ENCODE measurements at regions not wholly inside any gene's neighbourhood (a gene's known extent, or its start where the extent isn't known, plus 50 kb on each side); places are given as distances from the start of the nearest gene placed in this dataset.
A peak's percentile ranks its signal among the peaks of the same experiment; 100 is the strongest.

DNA sequence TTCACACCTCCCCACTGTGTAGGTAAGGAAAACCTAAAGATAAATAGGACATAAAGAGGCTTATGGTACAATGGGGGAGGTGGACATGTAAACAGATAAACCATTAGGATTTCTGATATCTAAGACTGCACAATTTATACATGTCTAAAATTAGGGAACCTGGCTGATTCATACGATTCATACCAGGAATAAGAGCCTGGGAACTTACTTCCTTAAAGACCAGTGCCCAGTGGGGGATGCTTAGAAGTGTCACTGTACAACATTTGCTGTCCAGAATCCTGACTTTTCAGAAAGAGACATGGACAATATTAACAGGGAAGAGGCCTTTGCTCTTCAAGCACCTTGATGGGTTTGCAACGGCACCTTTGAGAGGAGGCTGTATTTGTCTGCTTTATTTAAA, 116.8 kb upstream of the KIT start:
- H3K4me1 ChIP-seq (ENCODE audit: control insufficient read depth in 2 of 2, insufficient read depth in 2 of 2, low read length in 2 of 2) = no peaks in the 10 kb centered on the region
- no peaks in the 10 kb centered on the region for H3K9me3 ChIP-seq (ENCODE audit: control insufficient read depth in 2 of 3, low read length in 3 of 3)
- Mint-ChIP-seq H3K9me3 (no peaks in the 10 kb centered on the region), H3K4me1 (peaks cover 0 to 4% (median 0%) of the 10 kb centered on the region in 7 donors), H3K36me3 (no peaks in the 10 kb centered on the region), H3K4me3 (peak overlapping the region in 2 of 10 donors; percentile 21 to 32), H3K27me3 (peaks cover 2 to 25% (median 19%) of the 10 kb centered on the region in 5 donors), H3K27ac (no peak overlapping the region)
- no peak overlapping the region for H3K27ac ChIP-seq (ENCODE audit: low read depth, low read length)
- no peaks in the 10 kb centered on the region for H3K27me3 ChIP-seq (ENCODE audit: control insufficient read depth in 2 of 2, insufficient read depth in 2 of 2, low read length in 2 of 2)
- H3K36me3 ChIP-seq (ENCODE audit: control insufficient read depth in 2 of 3, insufficient read depth in 3 of 3, low read length in 3 of 3) = no peaks in the 10 kb centered on the region
- H3K4me3 ChIP-seq (ENCODE audit: low read length) = no peak overlapping the region
- CTCF ChIA-PET = no interaction called here
- POLR2A ChIA-PET = no interaction called here
- intact Hi-C loops (cut with micrococcal nuclease) = no loop called here
- DNase-seq = no peak
- no peak for ATAC-seq

- DNase-seq = no peak
- no peak for ATAC-seq
- Mint-ChIP-seq H3K27me3 (peaks cover 2 to 25% (median 18%) of the 10 kb centered on the region in 5 donors), H3K4me3 (no peak overlapping the region), H3K27ac (no peak overlapping the region), H3K4me1 (peaks cover 0 to 4% (median 0%) of the 10 kb centered on the region in 7 donors), H3K9me3 (no peaks in the 10 kb centered on the region), H3K36me3 (no peaks in the 10 kb centered on the region)
- no peaks in the 10 kb centered on the region for H3K36me3 ChIP-seq (ENCODE audit: control insufficient read depth in 2 of 3, insufficient read depth in 3 of 3, low read length in 3 of 3)
- CTCF ChIA-PET = no interaction called here
- no peak overlapping the region for H3K4me3 ChIP-seq (ENCODE audit: low read length)
- no peaks in the 10 kb centered on the region for H3K27me3 ChIP-seq (ENCODE audit: control insufficient read depth in 2 of 2, insufficient read depth in 2 of 2, low read length in 2 of 2)
- intact Hi-C loops (cut with micrococcal nuclease) = no loop called here
- no peaks in the 10 kb centered on the region for H3K4me1 ChIP-seq (ENCODE audit: control insufficient read depth in 2 of 2, insufficient read depth in 2 of 2, low read length in 2 of 2)
- no peak overlapping the region for H3K27ac ChIP-seq (ENCODE audit: low read depth, low read length)
- H3K9me3 ChIP-seq (ENCODE audit: control insufficient read depth in 2 of 3, low read length in 3 of 3) = no peaks in the 10 kb centered on the region
- POLR2A ChIA-PET = no interaction called here
Observed at GRCh38 chr4:54541426-54542118, 116.2 kb upstream of the KIT start.

DNA sequence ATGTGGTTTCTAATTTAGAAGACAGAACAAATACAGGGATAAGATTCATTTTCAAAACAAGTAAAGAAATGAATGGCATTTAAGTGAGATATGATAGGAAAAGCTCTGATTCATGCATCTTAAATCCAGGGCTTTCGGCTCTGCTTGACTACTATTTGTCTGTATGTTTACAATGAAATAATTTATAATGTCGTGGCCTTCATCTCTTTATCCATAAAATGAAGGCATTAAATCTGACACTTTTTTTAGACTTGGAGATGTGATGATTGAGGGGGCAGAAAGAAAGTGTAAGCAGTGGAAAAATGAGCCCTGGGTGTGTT, 115.7 kb upstream of the KIT start:
- H3K9me3 ChIP-seq (ENCODE audit: control insufficient read depth in 2 of 3, low read length in 3 of 3) = no peaks in the 10 kb centered on the region
- POLR2A ChIA-PET = no interaction called here
- H3K27ac ChIP-seq (ENCODE audit: low read depth, low read length) = no peak overlapping the region

DNA sequence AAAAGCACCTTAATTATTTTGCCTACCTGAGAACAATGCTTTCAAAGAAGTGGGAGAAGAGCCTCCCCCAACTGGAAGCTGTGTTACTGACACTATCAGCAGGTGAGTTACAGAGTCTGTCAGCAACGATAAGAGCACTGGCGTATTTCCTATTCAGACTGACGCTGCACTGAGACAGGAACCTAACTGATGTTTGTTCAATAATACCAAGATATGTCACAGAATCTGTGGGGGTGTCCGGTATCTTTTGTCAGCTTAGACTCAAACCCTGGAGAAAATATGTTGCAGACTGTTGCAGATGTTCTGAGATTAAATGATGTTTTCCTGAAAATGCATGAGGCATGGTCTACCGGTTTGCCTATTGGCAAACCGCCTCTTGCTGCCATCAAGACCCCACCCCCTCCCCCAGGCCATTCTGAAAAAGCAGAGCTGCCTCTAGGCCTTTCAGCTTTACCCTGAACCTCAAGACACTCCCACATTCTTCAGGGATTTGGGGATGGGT, 115.2 kb upstream of the KIT start:
- Mint-ChIP-seq H3K36me3 (no peaks in the 10 kb centered on the region), H3K9me3 (no peaks in the 10 kb centered on the region), H3K4me3 (no peak overlapping the region), H3K27me3 (peaks cover 2 to 25% (median 18%) of the 10 kb centered on the region in 5 donors), H3K27ac (no peak overlapping the region), H3K4me1 (peaks cover 0 to 4% (median 0%) of the 10 kb centered on the region in 7 donors)
- H3K9me3 ChIP-seq (ENCODE audit: control insufficient read depth in 2 of 3, low read length in 3 of 3) = no peaks in the 10 kb centered on the region
- ChIA-PET CTCF (no interaction called here), POLR2A (no interaction called here)
- intact Hi-C loops (cut with micrococcal nuclease) = no loop called here
- no peak for DNase-seq
- no peak for ATAC-seq
- H3K4me1 ChIP-seq (ENCODE audit: control insufficient read depth in 2 of 2, insufficient read depth in 2 of 2, low read length in 2 of 2) = no peaks in the 10 kb centered on the region
- no peak overlapping the region for H3K4me3 ChIP-seq (ENCODE audit: low read length)
- H3K27me3 ChIP-seq (ENCODE audit: control insufficient read depth in 2 of 2, insufficient read depth in 2 of 2, low read length in 2 of 2) = no peaks in the 10 kb centered on the region
- H3K36me3 ChIP-seq (ENCODE audit: control insufficient read depth in 2 of 3, insufficient read depth in 3 of 3, low read length in 3 of 3) = no peaks in the 10 kb centered on the region
- H3K27ac ChIP-seq (ENCODE audit: low read depth, low read length) = no peak overlapping the region

More for the DNA sequence above, 115.7 kb upstream of the KIT start:
- no peak for ATAC-seq
- H3K36me3 Mint-ChIP-seq = no peaks in the 10 kb centered on the region
- H3K9me3 Mint-ChIP-seq = no peaks in the 10 kb centered on the region
- CTCF ChIA-PET = no interaction called here
- Histone ChIP-seq H3K4me3 (ENCODE audit: low read length) (no peak overlapping the region), H3K4me1 (ENCODE audit: control insufficient read depth in 2 of 2, insufficient read depth in 2 of 2, low read length in 2 of 2) (no peaks in the 10 kb centered on the region), H3K36me3 (ENCODE audit: control insufficient read depth in 2 of 3, insufficient read depth in 3 of 3, low read length in 3 of 3) (no peaks in the 10 kb centered on the region), H3K27me3 (ENCODE audit: control insufficient read depth in 2 of 2, insufficient read depth in 2 of 2, low read length in 2 of 2) (no peaks in the 10 kb centered on the region)
- intact Hi-C loops (cut with micrococcal nuclease) = no loop called here
- H3K27me3 Mint-ChIP-seq = peaks cover 2 to 25% (median 18%) of the 10 kb centered on the region in 5 donors
- no peak for DNase-seq
- peaks cover 0 to 4% (median 0%) of the 10 kb centered on the region in 7 donors for H3K4me1 Mint-ChIP-seq
- no peak overlapping the region for H3K27ac Mint-ChIP-seq
- H3K4me3 Mint-ChIP-seq = no peak overlapping the region

DNA sequence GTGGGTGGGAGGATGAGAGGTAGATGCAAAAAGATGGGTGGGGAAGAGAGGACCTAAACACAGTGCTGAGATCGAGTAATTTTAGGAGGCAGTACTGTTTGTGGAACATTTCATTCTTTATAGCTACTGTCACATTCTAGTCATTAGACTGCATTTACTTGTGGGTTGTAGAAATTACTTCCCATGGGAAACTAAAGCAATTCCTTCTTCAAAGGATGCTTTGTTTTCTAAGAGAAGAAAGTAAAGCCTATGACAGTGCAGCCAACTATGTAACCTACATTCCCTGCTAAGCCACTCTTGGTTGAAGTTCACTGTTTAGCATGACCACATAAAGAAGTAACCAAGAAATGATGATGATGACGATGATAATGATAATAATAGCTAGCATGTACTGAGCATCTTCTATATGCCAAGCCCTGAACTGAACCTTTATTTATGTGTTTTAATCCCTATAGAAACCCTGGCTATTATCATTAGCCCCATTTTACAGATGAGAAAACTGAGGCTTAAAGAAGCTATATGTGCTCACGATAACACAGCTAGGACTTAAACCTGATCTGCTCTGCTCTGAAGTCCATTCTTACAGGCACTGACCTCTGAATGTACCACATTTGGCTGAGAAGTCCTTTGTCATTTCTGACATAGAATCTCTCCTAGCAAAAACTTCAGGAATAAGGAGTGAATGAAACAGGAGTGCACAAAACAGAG, 114.5 kb upstream of the KIT start:
- Histone ChIP-seq H3K4me3 (ENCODE audit: low read length) (no peak overlapping the region), H3K36me3 (ENCODE audit: control insufficient read depth in 2 of 3, insufficient read depth in 3 of 3, low read length in 3 of 3) (no peaks in the 10 kb centered on the region), H3K9me3 (ENCODE audit: control insufficient read depth in 2 of 3, low read length in 3 of 3) (no peaks in the 10 kb centered on the region), H3K4me1 (ENCODE audit: control insufficient read depth in 2 of 2, insufficient read depth in 2 of 2, low read length in 2 of 2) (no peaks in the 10 kb centered on the region), H3K27ac (ENCODE audit: low read depth, low read length) (no peak overlapping the region), H3K27me3 (ENCODE audit: control insufficient read depth in 2 of 2, insufficient read depth in 2 of 2, low read length in 2 of 2) (no peaks in the 10 kb centered on the region)
- H3K9me3 Mint-ChIP-seq = no peaks in the 10 kb centered on the region
- intact Hi-C loops (cut with micrococcal nuclease) = no loop called here
- peaks cover 0 to 7% (median 0%) of the 10 kb centered on the region in 7 donors for H3K4me1 Mint-ChIP-seq
- no peak overlapping the region for H3K4me3 Mint-ChIP-seq
- POLR2A ChIA-PET = no interaction called here
- ATAC-seq = no peak
- DNase-seq = no peak
- CTCF ChIA-PET = no interaction called here
- H3K36me3 Mint-ChIP-seq = no peaks in the 10 kb centered on the region
- no peak overlapping the region for H3K27ac Mint-ChIP-seq
- peaks cover 2 to 25% (median 18%) of the 10 kb centered on the region in 5 donors for H3K27me3 Mint-ChIP-seq

DNA sequence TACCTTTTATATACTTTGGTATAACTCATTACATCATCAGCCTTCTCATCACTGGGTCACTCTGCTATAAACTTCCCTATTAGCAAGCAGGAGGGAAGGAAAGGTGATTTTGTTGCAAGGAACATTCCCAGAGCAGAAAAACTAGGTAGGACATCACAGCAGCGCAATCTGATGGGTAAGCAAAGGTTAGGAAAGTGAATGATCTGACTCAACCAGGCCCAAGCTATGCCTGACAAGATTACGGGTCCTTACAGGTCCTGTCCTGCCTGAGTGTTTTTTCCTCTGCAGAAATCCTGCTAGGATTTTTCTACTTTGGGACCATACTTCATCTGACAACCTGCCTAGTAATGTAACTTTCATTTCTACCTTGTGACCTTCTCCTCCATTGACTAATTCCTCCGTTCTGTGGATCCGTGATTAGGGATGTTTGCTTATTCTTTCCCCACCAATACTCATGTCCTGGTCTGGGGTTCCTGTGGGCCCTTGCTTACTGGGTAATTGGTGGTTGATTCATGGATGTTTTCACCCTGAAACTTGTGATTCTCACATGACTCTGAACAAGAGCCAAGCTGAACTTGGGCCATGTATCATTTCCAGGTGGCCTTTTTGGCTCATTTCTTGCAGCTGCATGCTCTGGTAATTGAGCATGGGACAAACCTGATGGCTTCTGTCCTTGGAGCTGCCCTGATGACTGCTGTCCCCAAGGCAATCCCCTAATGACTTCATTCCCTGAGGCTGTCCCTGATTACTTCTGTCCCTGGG, 111.9 kb upstream of the KIT start:
- H3K27ac ChIP-seq (ENCODE audit: low read depth, low read length) = no peak overlapping the region
- H3K4me1 ChIP-seq (ENCODE audit: control insufficient read depth in 2 of 2, insufficient read depth in 2 of 2, low read length in 2 of 2) = no peaks in the 10 kb centered on the region
- POLR2A ChIA-PET = no interaction called here
- H3K9me3 ChIP-seq (ENCODE audit: control insufficient read depth in 2 of 3, low read length in 3 of 3) = no peaks in the 10 kb centered on the region
- ATAC-seq = no peak
- DNase-seq = no peak
- no peaks in the 10 kb centered on the region for H3K9me3 Mint-ChIP-seq
- CTCF ChIA-PET = no interaction called here
- H3K4me3 ChIP-seq (ENCODE audit: low read length) = no peak overlapping the region
- no peak overlapping the region for H3K4me3 Mint-ChIP-seq
- peaks cover 0 to 21% (median 13%) of the 10 kb centered on the region in 5 donors for H3K27me3 Mint-ChIP-seq
- no peaks in the 10 kb centered on the region for H3K36me3 Mint-ChIP-seq
- no peaks in the 10 kb centered on the region for H3K36me3 ChIP-seq (ENCODE audit: control insufficient read depth in 2 of 3, insufficient read depth in 3 of 3, low read length in 3 of 3)
- no peak overlapping the region for H3K27ac Mint-ChIP-seq
- peaks cover 0 to 7% (median 0%) of the 10 kb centered on the region in 7 donors for H3K4me1 Mint-ChIP-seq
- no peaks in the 10 kb centered on the region for H3K27me3 ChIP-seq (ENCODE audit: control insufficient read depth in 2 of 2, insufficient read depth in 2 of 2, low read length in 2 of 2)
- intact Hi-C loops (cut with micrococcal nuclease) = no loop called here

Data from naive thymus-derived CD4-positive, alpha-beta T cell (primary cell).